Right lobe of liver (tissue), 4 donors: ENCODE measurements at regions not wholly inside any gene's neighbourhood (a gene's known extent, or its start where the extent isn't known, plus 50 kb on each side); places are given as distances from the start of the nearest gene placed in this dataset.

ENCODE experiments used
- POLR2A ChIP-seq: fragments of 450-650 bp; IDR thresholded peaks from one replicate; pipeline ENCODE4 v1.6.1; 2017; ENCODE audit warnings: antibody characterized with exemption, mild to moderate bottlenecking
- TF ChIP-seq, protein P1 (sequence below), 4 donors: fragments of 200-600 bp in 3 of 4; fragments of 450-650 bp in 1 of 4; IDR thresholded peaks; one replicate each; pipeline versions ENCODE4 v1.5.1 to v1.8.0; 2016 to 2022; ENCODE audit warnings: antibody characterized with exemption in 4 of 4, mild to moderate bottlenecking in 2 of 4
- donor health status: DM: no; HTN: no; CAD: no.
- donor health status: DM: no; HTN: no; CAD: no.
- donor health status: DM: no; HTN: yes; CAD: no.

DNA sequence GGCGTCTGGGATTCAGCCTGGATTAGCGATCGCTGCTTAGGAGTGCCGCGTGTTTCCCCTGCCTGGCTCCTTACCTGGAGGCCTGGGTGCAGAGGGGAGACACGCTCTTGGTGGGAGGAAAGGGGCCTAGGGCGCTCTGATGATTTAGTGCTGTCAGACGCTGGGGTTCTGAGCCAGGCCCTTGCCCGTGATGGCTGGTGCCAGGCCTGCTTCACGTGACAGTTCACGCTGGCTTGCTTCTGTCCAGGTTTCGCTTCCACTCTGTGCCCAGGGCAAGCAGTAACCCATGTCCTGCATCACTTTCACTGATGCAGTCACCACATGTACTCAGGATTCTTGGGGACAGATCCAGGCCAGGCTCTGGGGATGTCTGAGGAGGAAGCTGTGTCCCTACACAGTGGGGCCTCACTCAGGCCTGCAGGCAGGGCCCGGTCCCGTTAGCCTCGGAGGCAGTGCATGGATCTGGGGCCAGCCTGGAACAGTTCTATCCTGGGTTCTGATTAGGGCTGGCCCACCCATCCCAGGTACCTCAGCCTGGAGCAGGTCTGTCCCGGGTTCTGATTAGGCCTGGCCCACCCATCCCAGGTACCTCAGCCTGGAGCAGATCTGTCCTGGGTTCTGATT lies 1220.9 kb downstream of the BRD1 start:
- TF ChIP-seq, protein P1, sequence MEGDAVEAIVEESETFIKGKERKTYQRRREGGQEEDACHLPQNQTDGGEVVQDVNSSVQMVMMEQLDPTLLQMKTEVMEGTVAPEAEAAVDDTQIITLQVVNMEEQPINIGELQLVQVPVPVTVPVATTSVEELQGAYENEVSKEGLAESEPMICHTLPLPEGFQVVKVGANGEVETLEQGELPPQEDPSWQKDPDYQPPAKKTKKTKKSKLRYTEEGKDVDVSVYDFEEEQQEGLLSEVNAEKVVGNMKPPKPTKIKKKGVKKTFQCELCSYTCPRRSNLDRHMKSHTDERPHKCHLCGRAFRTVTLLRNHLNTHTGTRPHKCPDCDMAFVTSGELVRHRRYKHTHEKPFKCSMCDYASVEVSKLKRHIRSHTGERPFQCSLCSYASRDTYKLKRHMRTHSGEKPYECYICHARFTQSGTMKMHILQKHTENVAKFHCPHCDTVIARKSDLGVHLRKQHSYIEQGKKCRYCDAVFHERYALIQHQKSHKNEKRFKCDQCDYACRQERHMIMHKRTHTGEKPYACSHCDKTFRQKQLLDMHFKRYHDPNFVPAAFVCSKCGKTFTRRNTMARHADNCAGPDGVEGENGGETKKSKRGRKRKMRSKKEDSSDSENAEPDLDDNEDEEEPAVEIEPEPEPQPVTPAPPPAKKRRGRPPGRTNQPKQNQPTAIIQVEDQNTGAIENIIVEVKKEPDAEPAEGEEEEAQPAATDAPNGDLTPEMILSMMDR (IDR thresholded peaks at IDR 0.05) = no peak
- no peak for TF ChIP-seq POLR2A
